ENCODE measurements at regions not wholly inside any gene's neighbourhood (a gene's known extent, or its start where the extent isn't known, plus 50 kb on each side); places are given as distances from the start of the nearest gene placed in this dataset.
A peak's percentile ranks its signal among the peaks of the same experiment; 100 is the strongest.
"Not testable (repeated sequence)": the region's sequence is repeated elsewhere in the genome, so short reads cannot be mapped to it uniquely, and the experiment has no call there.

DNA sequence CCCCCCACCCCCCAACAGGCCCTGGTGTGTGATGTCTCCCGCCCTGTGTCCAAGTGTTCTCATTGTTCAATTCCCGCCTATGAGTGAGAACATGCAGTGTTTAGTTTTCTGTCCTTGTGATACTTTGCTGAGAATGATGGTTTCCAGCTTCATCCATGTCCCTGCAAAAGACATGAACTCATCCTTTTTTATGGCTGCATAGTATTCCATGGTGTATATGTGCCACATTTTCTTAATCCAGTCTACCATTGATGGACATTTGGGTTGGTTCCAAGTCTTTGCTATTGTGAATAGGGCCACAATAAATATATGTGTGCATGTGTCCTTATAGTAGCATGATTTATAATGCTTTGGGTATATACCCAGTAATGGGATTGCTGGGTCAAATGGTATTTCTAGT lies 54.0 kb downstream of the ZCCHC13 start:
- not testable (repeated sequence) for DNase-seq (ENCODE audit: extremely low read depth, low read depth)

DNA sequence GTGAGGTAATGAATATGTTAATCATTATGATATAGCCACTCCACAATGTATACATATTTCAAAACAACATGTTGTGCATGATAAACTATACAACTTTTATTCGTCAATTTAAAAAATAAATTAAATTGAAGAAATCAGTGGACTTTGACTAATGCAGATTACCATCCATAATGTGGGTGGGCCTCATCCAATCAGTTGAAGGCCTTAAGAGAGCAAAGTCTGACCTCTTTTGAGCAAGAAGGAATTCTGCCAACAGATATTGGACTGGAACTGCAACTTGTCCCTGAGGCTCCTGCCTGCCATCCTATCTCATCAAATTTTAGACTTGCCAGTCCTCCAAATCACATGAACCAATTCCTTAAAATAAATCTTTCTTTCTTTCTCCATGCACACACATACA lies 57.4 kb upstream of the SLC16A2 start:
- no peak for DNase-seq (ENCODE audit: extremely low read depth, low read depth)

DNA sequence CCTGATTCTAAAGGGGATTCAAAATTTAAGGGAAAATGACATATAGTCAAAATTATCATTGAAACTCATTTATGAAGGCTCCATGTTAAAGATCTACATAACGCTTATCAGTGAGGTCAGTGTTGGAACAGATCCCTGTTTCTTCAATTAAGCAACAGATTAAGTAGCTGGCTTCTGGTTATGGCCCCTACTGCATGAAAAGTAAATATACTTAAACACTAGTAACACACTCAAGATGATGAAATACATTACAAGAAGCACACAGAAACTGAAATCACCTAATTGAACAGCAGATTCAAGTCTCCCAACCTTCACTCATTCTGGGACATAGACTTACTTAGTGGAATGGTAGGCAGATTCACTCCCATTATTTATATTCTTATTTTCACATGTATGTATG lies 51.6 kb upstream of the SLC16A2 start:
- no peak for DNase-seq (ENCODE audit: extremely low read depth, low read depth)

DNA sequence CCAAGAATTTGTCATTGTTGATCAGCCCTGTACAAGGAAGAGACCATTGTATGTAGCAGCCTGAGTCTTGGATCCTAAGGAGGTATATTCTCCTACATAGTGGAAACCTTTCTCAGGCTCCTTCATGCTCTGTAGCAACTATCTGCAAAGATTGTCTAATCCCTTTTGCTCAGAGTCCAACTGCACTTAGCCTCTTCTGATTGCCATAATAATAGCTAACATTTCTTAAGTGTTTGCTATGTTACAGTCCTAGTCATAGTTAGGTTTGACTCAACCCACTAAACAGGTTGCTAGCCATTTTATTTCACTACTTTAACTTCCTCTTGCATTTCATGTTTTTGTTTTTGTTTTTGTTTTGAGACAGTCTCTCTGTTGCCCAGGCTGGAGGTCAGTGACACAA lies 50.8 kb upstream of the SLC16A2 start:
- DNase-seq (ENCODE audit: extremely low read depth, low read depth): no peak

DNA sequence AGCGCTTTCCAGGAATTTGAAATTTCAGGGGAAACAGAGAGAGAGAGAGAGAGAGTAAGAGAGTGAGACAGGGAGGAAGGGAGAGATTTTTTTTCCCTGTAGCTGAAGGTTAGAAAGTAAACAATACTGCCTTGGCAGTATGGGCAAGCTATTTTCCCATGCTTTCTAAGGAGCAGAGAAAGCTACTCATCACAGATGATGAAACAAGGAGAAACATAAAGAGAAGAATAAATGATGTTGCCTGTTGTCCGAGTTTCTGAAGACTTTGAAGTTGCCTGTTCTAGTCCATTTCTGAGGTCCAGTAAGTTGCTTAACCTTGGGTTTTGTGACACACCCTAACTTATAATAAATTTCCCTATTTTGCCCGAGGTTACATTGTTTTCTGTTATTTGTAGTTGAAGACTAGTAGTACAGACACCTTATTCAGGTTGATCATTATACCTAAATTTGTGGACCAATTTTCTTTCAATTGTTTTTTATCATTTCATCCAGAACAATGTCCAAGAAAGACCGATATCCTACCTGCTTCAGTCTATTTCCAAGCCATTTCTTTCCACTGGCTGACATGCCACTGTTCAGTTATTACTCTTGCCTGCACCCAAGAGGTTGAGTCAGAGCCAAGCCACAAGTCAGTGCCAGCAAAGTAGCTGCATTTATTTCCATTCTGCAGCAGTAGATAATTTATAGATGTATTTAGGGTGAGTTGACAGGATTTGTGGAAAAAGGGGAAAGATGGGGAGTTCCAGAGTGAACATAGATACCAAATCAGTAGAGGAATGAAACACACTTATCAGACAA lies 49.7 kb upstream of the SLC16A2 start:
- DNase-seq (ENCODE audit: extremely low read depth, low read depth): peak; percentile 19

Data from NCI-H460 (cell line).